ENCODE measurements at regions not wholly inside any gene's neighbourhood (a gene's known extent, or its start where the extent isn't known, plus 50 kb on each side); places are given as distances from the start of the nearest gene placed in this dataset.

DNA sequence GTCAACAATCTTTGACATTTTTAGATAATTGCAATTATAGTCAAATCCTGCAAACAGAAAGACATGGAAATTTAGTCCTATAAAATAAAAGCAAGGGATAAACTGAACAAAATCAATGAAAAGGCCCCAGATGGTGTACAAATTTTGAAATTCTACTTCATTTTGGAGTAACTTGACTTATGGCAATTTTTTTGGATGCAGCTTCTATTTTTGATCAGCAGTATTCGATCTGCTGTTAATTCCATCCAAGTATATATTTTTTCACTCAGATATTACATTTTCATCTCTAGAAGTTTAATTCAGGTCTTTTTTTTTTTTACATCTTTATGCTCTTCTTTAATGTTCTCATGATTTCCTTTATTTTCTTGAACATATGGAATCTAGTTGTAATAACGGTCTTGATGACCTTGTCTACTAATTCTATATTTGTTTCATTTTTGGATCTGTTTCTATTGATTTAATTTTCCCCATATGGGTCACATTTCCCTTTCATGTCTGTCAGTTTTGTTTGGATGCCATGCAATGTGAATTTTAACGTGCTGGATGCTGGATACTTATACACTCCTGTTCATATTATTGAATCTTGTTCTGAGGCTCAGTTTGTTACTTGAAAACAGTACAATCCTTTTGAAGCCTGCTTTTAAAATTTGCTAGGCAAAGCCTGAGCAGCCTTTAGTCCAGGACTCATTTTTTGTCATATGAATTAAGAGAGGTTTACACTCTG is 164.3 kb upstream of the FAM3C start (continued):
- TF ChIP-seq PBX3 (IDR thresholded peaks at IDR 0.05) (no peak), ZNF302 (CRISPR knock-in tag; IDR thresholded peaks at IDR 0.05) (no peak)

GRCh38 chr7:121558288-121558687 is 162.2 kb upstream of the FAM3C start:
- no peak overlapping the region for H3K4me3 ChIP-seq
- WGBS (ENCODE audit: missing lambda C conversion rate) = 27% methylated on average over 2 of the region's 2 CpGs
- H3K4me2 ChIP-seq = no peak overlapping the region
- no peaks in the 10 kb centered on the region for H3K9me3 ChIP-seq
- POLR2A ChIA-PET = no interaction called here
- TF ChIP-seq KDM5A (IDR thresholded peaks at IDR 0.05) (no peak), MAZ (IDR thresholded peaks at IDR 0.05; ENCODE audit: borderline replicate concordance, low read depth, low read length) (no peak), NR3C1 (IDR thresholded peaks at IDR 0.05) (no peak), HMGXB4 (CRISPR knock-in tag; IDR thresholded peaks at IDR 0.05; ENCODE audit: borderline replicate concordance) (no peak), MYC (IDR thresholded peaks at IDR 0.05; ENCODE audit: borderline replicate concordance, low read length) (no peak), TP53 (CRISPR knock-in tag; IDR thresholded peaks at IDR 0.05) (no peak), ZC3H11A (IDR thresholded peaks at IDR 0.05) (no peak), SMC3 (IDR thresholded peaks at IDR 0.05) (no peak), HOXB5 (CRISPR knock-in tag; IDR thresholded peaks at IDR 0.05) (no peak), ESRRA (IDR thresholded peaks at IDR 0.05; ENCODE audit: borderline replicate concordance, low read length) (no peak), EHF (CRISPR knock-in tag; IDR thresholded peaks at IDR 0.05) (no peak), PBX3 (IDR thresholded peaks at IDR 0.05) (no peak), GATA3 (IDR thresholded peaks at IDR 0.05; ENCODE audit: borderline replicate concordance) (no peak)
- TF ChIP-seq, protein P1, sequence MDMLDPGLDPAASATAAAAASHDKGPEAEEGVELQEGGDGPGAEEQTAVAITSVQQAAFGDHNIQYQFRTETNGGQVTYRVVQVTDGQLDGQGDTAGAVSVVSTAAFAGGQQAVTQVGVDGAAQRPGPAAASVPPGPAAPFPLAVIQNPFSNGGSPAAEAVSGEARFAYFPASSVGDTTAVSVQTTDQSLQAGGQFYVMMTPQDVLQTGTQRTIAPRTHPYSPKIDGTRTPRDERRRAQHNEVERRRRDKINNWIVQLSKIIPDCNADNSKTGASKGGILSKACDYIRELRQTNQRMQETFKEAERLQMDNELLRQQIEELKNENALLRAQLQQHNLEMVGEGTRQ (IDR thresholded peaks at IDR 0.05) = no peak
- CTCF ChIA-PET = interaction anchor here (2.1 kb wide), 1 partner anchor 11 kb away, joined by 5 read pairs; no protein-coding TSS in a partner anchor
- FAIRE-seq (no peak), ATAC-seq (peak in 1 of 2 experiments; percentile 38; a peak in 1 of 6 replicates), DNase-seq (ENCODE audit: low read depth in 1 of 2, low spot score in 1 of 2) (no peak)
- H3K27ac ChIP-seq = no peak overlapping the region
- no peaks in the 10 kb centered on the region for H3K4me1 ChIP-seq

DNA sequence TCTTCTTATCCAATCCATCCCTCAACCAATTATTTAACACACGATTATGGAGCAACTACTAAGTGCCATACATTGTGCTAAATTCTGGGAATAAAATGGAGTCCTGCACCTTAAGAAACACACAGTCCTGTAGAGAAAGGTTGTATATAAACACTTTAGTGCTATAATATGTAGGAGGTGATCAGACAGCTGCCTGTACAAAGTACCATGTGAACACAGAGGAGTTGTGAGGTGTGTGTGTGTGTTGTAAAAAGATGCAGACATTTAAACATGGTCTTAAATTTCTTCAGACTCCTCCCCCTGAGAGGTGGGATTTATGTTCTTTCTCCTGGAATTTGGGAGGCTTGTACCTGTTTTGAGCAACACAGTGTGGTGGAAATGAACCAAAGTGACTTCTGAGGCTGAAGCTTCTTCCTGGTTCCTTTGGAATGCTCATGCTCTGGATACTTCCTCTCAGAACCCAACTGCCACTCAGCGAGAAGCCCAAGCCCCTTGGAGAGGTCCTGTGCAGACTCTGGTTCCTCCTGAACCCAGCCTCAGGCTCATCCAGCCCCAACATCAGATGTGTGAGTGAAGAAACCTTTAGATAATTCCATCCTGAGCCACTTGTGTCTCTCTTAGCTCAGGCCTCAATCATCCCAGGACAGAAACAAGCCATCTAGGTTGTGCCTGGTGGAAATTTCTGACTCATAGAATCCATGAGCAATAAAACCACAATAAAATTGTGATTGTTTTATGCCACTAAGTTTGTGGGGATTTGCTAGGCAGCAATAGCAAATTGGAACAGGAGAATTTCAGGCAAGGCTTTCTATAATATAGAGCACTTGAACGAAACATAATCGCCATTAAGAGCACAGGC is 161.2 kb upstream of the FAM3C start:
- WGBS (ENCODE audit: missing lambda C conversion rate) = 50% methylated on average over 4 of the region's 4 CpGs
- H3K27ac ChIP-seq = no peak overlapping the region
- ATAC-seq = no peak
- no peak for TF ChIP-seq HDAC2 (IDR thresholded peaks at IDR 0.05)
- TF ChIP-seq POLR2A (IDR thresholded peaks at IDR 0.05; ENCODE audit: low read length) = no peak
- no peak for TF ChIP-seq CHD2 (IDR thresholded peaks at IDR 0.05; ENCODE audit: low read length, partially characterized antibody)
- TF ChIP-seq ATOH8 (CRISPR knock-in tag; IDR thresholded peaks at IDR 0.05; ENCODE audit: low read depth) = no peak
- no peak for TF ChIP-seq PHF8 (IDR thresholded peaks at IDR 0.05; ENCODE audit: borderline replicate concordance, low read depth)
- no peak for TF ChIP-seq SREBF2 (IDR thresholded peaks at IDR 0.05)
- no peak for TF ChIP-seq NFE2L2 (conservative IDR thresholded peaks at IDR 0.05; ENCODE audit: low read length)
- no peak for TF ChIP-seq GATA3 (IDR thresholded peaks at IDR 0.05; ENCODE audit: borderline replicate concordance)
- no peak for TF ChIP-seq EHMT2 (IDR thresholded peaks at IDR 0.05; ENCODE audit: low read depth)
- TF ChIP-seq BHLHE40 (IDR thresholded peaks at IDR 0.05; ENCODE audit: low read depth, low read length) = no peak
- no peak for TF ChIP-seq FOSB (CRISPR knock-in tag; IDR thresholded peaks at IDR 0.05)
- no peak for TF ChIP-seq HES2 (IDR thresholded peaks at IDR 0.05)
- TF ChIP-seq FOSL2 (IDR thresholded peaks at IDR 0.05) = no peak
- no peak for TF ChIP-seq FOSL2 (CRISPR knock-in tag; IDR thresholded peaks at IDR 0.05)
- TF ChIP-seq ESRRA (IDR thresholded peaks at IDR 0.05; ENCODE audit: borderline replicate concordance, low read length) = no peak
- no peak for TF ChIP-seq RCOR1 (IDR thresholded peaks at IDR 0.05; ENCODE audit: low read depth, low read length)
- TF ChIP-seq TFCP2L1 (CRISPR knock-in tag; IDR thresholded peaks at IDR 0.05) = no peak

More for the DNA sequence above, 161.2 kb upstream of the FAM3C start:
- no peak for DNase-seq (ENCODE audit: low read depth in 1 of 2, low spot score in 1 of 2)
- ChIA-PET CTCF (interaction anchor here (1.1 to 2.1 kb wide), 2 partner anchors 10 to 437 kb away, joined by 4 to 5 read pairs; no protein-coding TSS in a partner anchor), POLR2A (no interaction called here)
- Histone ChIP-seq H3K4me3 (no peak overlapping the region), H3K9me3 (no peaks in the 10 kb centered on the region), H3K4me1 (no peaks in the 10 kb centered on the region), H3K4me2 (no peak overlapping the region)
- FAIRE-seq = no peak
